ENCODE measurements at regions not wholly inside any gene's neighbourhood (a gene's known extent, or its start where the extent isn't known, plus 50 kb on each side); places are given as distances from the start of the nearest gene placed in this dataset.

- no peak for DNase-seq
Observed at GRCh38 chr2:66691031-66691965, 256.4 kb downstream of the MEIS1 start.

DNA sequence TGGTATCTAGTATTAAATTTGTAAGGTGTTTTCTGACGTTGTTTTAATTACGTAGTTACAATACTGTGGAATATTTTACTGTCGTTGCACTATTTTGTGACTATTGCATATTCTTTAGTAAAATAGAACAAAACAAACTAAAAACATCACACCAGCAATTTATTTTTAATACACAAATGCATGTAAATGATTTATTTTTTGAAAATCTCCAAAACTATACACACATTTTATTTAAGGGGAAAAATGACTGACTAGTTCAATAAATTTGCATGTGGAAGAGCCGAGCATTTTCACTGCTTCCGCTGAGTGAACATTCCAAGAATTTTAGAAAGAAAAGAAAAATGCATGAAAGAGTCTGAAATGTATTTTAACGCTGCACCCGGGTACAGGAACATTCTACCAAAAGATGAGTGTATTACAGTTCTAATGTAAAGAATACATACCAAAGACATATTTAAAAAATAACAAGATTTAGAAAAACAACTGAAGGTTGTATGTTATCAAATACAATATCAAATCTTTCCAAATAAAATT, 257.7 kb downstream of the MEIS1 start:
- DNase-seq = no peak

DNA sequence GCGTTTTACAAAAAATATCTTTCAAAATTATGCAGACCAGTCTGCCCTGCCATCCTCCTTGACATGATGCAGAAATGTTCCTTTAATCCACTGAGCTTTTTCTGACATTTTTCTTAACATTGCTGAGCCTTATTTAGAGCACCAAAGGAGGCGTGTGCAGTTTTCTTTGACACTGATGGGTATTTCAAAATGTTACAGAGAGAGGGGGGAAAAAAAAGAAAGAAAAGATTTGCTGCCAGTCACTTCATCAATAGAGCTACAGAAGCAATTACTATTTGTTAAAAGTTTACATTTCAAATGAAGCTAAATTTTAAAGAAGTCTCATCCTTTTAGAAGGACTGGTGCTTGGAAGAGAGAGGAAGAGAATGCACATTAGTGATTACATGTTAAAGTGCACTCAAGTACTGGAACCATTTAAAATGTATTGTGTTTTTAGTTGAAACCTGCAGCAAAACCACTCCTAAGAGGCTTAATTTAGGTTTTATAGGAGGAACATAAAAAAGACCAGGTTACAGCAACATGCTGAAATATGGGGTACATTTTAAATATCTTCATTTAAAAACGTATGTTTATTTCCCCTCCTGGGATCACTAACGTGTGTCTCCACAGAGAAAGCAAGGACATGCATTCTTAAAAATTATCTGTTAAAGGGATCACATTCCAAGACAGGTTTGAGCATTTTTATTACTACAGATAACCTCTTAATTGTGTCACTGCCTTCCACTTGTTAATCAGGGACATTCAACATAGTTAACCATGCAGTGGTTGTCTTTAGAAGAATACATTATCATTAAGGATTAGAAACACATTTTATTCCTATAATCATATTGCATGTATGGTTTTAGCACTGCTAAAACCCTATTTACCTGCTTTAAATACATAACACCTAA, 258.4 kb downstream of the MEIS1 start:
- no peak for DNase-seq

GRCh38 chr2:66694087-66694860, 259.3 kb downstream of the MEIS1 start:
- DNase-seq = no peak

DNA sequence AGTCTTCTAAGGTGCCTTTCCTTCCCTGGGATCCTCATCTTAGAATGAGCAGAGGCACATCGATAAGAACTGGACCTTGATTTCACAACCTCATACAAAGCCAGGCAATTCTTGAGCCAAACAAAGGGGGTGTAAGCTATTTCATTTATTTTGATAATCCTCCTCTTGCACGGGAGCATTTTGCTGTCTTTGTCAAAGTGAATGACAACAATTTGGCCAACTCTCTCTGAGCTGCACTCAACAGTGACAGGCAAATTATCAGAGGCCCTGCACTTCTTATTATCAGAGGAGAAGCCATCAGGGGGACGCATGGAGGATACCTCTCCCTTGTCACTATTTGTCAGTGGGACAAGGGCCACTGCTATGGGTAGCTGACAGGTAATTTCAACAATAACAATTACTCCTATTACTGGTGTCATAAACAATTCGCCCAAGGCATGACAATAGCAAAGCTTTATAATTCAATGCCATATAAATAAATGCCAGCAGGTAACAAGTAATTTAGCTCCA, 260.4 kb downstream of the MEIS1 start:
- DNase-seq = no peak

GRCh38 chr2:66696374-66696773, 261.4 kb downstream of the MEIS1 start:
- DNase-seq = no peak

GRCh38 chr2:66696886-66697285, 262.0 kb downstream of the MEIS1 start:
- DNase-seq = no peak

DNA sequence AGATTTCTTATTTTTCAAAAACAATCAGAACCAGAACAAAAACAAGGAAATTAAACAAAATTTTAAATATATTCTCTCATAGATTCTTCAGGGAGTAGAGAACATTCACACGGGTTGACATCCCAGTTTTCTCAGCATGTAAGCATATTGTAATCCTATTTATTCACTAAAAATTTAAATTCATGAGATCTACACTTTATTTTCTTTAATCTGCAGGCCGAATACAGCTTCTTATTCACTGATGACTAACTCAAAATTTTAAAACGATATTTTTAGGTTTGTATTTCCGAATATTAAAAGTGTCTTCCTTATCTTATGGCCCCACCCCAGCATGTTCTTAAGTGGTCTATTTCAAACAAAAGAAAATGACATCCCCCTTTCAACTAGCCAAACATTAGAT, 262.4 kb downstream of the MEIS1 start:
- no peak for DNase-seq

DNA sequence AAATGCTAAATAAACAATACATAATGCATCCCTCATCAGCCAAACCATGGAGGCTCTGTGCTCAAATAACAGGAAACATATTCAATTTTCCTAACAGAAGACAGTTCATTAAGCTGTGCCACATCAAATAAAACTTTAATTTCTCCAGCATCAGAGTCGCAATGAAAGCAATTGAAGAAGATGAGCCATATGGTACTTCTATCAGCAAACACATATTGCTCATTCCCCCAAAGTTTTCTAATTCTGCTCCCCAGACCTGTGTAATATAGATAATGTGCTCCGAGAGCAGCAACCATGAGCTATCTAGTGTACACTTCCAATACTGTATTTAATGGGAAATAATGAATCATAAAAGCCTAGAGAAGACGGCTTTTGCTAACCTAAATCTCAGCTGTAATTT, 263.2 kb downstream of the MEIS1 start:
- DNase-seq = no peak

- DNase-seq = no peak
Observed at GRCh38 chr2:66698576-66699239, 263.8 kb downstream of the MEIS1 start.

GRCh38 chr2:66699416-66699792, 264.5 kb downstream of the MEIS1 start:
- DNase-seq = no peak

DNA sequence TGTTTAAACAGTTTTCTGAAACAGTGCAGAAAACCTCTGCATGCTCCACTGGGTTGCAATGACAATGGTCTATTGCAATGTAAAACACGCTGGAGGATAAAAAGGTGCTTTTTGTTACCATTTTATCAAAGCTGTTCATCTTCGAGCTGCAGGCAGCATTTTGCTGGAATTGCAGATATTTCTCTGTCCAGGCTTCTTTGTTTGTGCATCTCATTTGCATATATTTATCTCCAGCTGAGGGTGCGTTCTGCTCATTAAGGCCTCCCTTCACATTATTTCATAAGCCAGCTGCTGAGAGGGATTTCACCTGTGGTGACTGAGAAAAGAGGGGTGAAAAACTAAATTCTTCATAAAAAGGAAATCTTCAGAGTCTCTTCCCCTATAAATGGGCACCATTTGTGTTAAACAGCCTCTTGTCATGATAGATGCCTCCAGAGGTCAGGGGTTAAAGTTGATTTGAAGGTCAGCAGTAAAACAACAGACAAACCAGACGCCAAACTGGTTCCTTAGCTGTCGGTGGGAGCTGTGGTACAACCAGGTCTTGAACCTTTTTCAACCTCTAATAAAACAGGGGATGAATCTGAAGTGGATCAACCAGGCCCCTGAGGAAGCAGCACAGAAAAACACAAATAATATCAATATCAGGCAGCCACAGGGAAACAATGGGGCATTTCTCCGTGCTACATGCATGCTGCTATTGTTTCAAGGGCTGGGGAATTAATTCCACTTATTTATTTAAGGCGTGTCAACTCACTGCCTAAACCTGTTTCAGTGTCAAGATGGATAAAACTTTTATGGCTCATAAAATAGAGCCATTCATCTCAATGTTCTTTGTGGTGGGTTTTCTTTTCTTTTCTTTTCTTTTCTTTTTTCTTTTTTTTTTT, 265.1 kb downstream of the MEIS1 start:
- no peak for DNase-seq

DNA sequence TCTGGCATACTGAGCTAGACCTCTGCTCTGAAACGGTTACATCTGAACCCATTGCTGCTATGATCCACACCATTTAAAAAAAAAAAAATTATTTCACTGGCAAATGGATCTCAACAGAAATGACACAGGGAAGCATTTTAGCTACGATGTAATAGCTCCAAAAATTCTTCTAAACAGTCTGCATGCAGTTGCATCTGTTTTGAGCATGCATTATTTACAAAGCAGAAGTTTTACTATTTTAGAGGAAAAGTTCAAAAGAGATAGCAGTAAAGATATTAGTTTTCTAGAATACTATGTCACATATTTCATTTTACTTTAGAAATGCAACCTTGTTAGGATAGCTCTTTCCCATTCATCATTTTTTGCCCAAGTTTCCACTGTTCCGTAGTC, 265.7 kb downstream of the MEIS1 start:
- DNase-seq = no peak

GRCh38 chr2:66701251-66701650, 266.3 kb downstream of the MEIS1 start:
- DNase-seq = no peak

DNA sequence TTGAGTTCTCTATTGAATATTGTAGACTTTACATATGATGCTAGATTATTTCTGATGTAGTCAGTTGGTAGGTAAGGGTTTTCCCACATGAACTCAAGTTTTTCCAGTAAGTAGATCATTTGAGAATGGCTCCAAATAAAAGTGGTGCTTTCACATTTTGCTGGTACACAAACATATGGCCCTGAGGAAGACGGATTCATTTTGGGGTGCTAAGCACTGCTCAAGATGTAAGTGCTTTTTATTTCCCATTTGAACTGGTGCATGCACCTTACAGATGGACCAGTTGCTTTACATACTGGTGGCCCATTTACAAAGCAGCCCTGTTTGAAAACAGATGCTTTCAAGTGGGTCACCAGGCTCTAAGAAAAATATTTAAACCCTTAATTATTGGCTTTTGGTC, 266.7 kb downstream of the MEIS1 start:
- no peak for DNase-seq

DNA sequence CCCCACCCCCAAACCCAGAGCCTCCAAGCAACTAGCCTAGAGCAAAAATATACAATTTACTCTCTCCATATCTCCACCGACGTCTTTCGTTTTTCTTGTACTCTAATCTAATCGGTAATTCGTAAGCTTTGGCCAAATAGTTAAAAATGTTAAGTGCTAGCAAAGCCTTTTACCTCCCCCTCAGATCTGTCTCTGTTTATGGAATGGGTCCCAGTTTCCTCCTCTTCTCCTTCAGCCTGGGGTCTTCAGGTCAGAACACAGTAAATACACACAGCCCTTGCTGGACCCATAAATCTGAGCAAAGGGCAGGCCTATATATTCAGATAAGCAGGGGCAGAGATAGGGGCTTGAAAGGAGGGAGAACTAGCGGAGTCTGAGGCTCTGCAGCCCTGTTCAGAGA, 267.4 kb downstream of the MEIS1 start:
- no peak for DNase-seq

DNA sequence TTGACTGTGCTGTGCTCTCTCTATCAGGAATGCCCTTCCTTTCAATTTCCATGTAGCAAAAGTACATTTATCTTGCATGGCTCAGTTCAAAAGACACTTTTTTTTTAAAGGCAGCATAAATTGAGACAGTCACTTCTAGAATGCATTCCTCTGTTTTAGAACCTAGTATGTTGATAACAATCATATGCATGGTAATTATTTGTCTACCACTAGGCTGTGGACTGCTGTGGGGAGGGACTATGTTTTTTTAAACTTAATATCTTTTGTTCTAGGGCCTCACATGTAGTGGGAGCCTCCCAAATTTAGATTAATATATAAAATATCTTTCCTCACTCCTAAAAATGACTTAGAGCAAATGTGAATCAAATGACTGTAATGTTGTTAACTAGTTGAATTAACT, 269.9 kb downstream of the MEIS1 start:
- no peak for DNase-seq

GRCh38 chr2:66714610-66715009, 279.7 kb downstream of the MEIS1 start:
- no peak for DNase-seq

GRCh38 chr2:66717218-66717905, 282.4 kb downstream of the MEIS1 start:
- no peak for DNase-seq

GRCh38 chr2:66717973-66718372, 283.0 kb downstream of the MEIS1 start:
- no peak for DNase-seq
